ENCODE measurements at regions not wholly inside any gene's neighbourhood (a gene's known extent, or its start where the extent isn't known, plus 50 kb on each side); places are given as distances from the start of the nearest gene placed in this dataset.

GRCh38 chr2:147396890-147397289, 447.9 kb upstream of the ACVR2A start:
- no peak for ATAC-seq

- ATAC-seq: no peak
Measured at GRCh38 chr2:147394179-147394790, 450.5 kb upstream of the ACVR2A start.

- no peak for ATAC-seq
Measured at GRCh38 chr2:147392180-147392579, 452.6 kb upstream of the ACVR2A start.

GRCh38 chr2:147390475-147390874, 454.4 kb upstream of the ACVR2A start:
- ATAC-seq: no peak

GRCh38 chr2:147389218-147389617, 455.6 kb upstream of the ACVR2A start:
- no peak for ATAC-seq

GRCh38 chr2:147388217-147388616, 456.6 kb upstream of the ACVR2A start:
- ATAC-seq: no peak

- ATAC-seq: no peak
Measured at GRCh38 chr2:147386284-147386683, 458.5 kb upstream of the ACVR2A start.

GRCh38 chr2:147385600-147385999, 459.2 kb upstream of the ACVR2A start:
- no peak for ATAC-seq

- ATAC-seq: no peak
Measured at GRCh38 chr2:147384659-147385058, 460.2 kb upstream of the ACVR2A start.

GRCh38 chr2:147382322-147382948, 462.4 kb upstream of the ACVR2A start:
- ATAC-seq: no peak

- ATAC-seq: no peak
Measured at GRCh38 chr2:147378403-147378802, 466.4 kb upstream of the ACVR2A start.

GRCh38 chr2:147375073-147375472, 469.8 kb upstream of the ACVR2A start:
- ATAC-seq: no peak

GRCh38 chr2:147374423-147374811, 470.4 kb upstream of the ACVR2A start:
- no peak for ATAC-seq

GRCh38 chr2:147373800-147374422, 470.9 kb upstream of the ACVR2A start:
- no peak for ATAC-seq

- no peak for ATAC-seq
Measured at GRCh38 chr2:147368306-147368705, 476.5 kb upstream of the ACVR2A start.

- no peak for ATAC-seq
Measured at GRCh38 chr2:147366279-147366678, 478.6 kb upstream of the ACVR2A start.

GRCh38 chr2:147365622-147366021, 479.2 kb upstream of the ACVR2A start:
- ATAC-seq: no peak

GRCh38 chr2:147364597-147364996, 480.2 kb upstream of the ACVR2A start:
- ATAC-seq: no peak

GRCh38 chr2:147363181-147363580, 481.6 kb upstream of the ACVR2A start:
- ATAC-seq: no peak

GRCh38 chr2:147358375-147358774, 486.5 kb upstream of the ACVR2A start:
- no peak for ATAC-seq

- no peak for ATAC-seq
Measured at GRCh38 chr2:147356157-147356556, 488.7 kb upstream of the ACVR2A start.

- no peak for ATAC-seq
Measured at GRCh38 chr2:147355706-147356105, 489.1 kb upstream of the ACVR2A start.

GRCh38 chr2:147353072-147353381, 491.8 kb upstream of the ACVR2A start:
- no peak for ATAC-seq

- no peak for ATAC-seq
Measured at GRCh38 chr2:147352264-147353071, 492.4 kb upstream of the ACVR2A start.
